GM19397 (cell line): ENCODE measurements at regions not wholly inside any gene's neighbourhood (a gene's known extent, or its start where the extent isn't known, plus 50 kb on each side); places are given as distances from the start of the nearest gene placed in this dataset.

Source experiments
- ATAC-seq: cut with Tn5 transposase; IDR thresholded peaks from one replicate; pipeline ENCODE4 v1.9.1; 2021; ENCODE audit warnings: mild to moderate bottlenecking, moderate library complexity; ENCODE audit not compliant: unreplicated experiment

- no peak for ATAC-seq
Measured at GRCh38 chr3:59547874-59548273, 498.0 kb upstream of the CFAP20DC start.

- no peak for ATAC-seq
Measured at GRCh38 chr3:59546522-59546921, 496.7 kb upstream of the CFAP20DC start.

DNA sequence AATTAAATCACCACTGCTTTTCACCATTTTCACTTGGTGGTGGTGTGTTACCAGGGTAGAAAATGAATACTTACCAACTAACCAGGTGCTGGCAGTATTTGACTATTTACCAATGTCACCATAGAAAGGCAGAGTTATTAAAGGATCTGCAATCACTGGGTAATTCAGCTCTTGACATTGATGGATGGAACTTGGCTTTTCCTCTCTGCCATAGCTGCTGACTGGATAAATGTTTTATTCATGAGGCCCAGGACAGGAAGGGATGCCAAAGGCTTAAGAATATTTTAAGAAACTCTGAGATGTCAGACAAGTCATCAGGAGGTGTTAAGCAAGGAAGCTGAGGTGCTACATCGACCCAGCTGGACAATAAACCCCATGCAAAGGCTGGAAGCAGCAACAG is 495.5 kb upstream of the CFAP20DC start:
- no peak for ATAC-seq

DNA sequence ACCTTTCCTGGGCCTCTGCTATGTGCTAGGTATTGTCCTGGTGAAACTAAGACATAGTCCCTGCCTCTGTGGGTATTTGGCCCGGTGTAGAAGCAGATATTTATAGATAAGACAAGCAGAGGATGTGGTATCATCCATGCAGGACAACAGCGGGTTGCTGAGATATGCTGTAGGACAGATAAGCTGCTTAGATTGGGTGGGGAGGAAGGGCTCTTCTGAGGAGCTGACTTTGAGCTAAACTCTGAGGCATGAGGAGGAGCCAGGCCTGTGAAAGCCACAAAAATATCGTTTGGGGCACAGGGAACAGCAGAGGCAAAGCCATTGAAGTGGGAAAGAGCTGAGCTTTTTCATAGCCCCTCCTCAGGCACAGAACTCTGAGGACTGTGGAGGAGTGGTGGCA is 492.5 kb upstream of the CFAP20DC start:
- ATAC-seq = no peak

- ATAC-seq = peak; percentile 86
Measured at GRCh38 chr3:59540696-59541095, 490.9 kb upstream of the CFAP20DC start.

GRCh38 chr3:59540241-59540640 is 490.4 kb upstream of the CFAP20DC start:
- ATAC-seq = no peak

DNA sequence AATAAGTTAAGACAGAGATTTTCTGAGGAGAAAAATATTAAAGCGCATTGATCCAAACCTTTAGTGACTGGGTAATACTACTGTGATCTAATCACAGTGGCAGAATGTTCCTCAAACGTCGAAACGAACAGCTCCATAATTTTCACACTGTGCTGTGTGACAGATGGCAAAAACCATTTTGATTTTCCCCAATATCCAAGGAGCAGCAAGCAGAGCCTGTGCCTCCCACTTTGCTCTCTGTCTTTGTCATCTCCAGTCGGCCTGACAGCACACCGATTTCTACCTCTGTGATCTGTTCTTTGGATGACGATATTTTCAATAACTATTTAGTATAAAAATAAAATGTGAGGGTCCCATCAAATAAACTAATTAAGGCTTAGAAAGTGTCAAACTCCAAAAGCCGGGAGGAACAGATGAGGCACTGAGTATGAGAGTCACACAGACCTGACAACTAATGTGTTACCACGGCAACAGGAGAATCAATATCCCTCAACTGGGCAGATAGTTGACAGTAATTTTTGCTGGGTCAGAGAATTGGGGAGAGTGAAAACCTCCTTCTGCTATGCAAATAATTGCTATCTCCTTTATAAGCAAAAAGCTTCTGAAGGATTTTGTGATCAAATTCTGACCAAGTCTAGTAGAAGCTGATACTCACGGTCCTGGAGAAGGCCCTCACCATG is 489.1 kb upstream of the CFAP20DC start:
- no peak for ATAC-seq

GRCh38 chr3:59535791-59536221 is 486.0 kb upstream of the CFAP20DC start:
- ATAC-seq = no peak

DNA sequence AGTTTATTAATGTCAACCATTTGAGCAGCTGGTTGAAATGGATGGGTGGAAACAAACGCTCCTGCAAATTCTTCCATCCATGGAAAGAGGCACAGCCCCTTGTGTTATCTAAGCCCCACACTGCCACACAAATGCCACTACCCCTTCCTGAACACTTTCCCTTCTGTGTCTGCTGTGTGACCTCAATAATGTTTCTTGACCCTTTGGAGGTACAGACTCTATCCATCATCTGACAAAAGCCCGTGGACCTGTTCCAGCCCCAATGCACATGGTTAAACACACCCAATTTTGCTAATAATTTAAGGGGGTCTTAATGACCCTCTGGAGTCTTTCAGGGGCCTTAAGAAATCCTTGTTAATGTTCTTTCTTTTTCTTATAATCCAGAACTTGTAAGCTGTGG is 482.2 kb upstream of the CFAP20DC start:
- ATAC-seq = no peak

DNA sequence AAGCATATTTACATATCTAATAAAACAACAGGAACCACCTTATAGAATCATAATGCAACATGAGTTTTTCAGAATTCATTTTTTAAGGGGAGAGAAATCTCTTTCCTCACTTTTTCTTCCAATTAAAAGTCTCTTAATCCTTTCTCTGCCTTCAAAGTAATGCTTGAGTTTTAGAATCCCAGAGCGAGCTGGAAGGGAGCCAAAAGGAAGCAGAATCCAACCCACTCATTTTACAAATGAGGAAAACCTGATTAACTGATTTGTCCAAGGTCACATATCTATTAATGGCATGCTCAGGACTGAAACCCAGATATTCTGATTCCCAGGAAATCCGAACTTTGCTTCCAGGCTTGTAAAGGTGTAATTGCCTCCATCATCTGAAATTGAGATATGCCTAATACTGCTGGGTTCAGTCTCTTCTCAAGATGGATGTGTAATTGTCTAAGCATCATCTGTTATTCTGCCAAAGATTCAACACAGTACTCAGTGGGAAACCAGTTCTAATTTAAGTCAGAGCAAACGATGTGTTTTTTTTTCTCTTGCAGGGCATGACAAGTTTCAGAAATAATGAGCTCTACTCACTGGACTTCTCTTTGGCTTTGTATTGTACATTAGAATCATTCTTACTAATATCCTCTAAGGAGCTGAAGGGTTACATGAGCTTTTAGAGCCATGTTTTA is 481.4 kb upstream of the CFAP20DC start:
- ATAC-seq = no peak

DNA sequence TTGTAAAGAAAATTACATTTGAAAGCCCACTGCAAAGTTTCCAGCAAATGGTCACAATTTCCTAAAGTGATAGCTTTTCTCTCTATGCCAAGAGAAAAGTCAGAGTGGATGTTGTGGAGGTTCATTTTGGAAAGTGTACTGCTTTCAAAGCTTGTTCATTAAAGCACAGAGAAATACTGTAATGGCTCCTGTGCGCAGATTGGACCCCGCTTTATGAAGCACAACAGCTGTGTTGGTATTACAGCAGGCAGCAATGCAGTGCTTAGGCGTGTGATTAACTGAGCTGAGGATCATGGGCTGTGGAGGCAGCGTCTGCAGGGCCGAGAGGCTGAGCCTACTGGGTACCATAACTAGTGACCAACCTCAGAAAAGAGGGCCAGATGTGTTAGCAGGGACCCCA is 478.4 kb upstream of the CFAP20DC start:
- no peak for ATAC-seq

GRCh38 chr3:59527493-59527892 is 477.7 kb upstream of the CFAP20DC start:
- no peak for ATAC-seq

- ATAC-seq = no peak
Measured at GRCh38 chr3:59526999-59527398, 477.2 kb upstream of the CFAP20DC start.

DNA sequence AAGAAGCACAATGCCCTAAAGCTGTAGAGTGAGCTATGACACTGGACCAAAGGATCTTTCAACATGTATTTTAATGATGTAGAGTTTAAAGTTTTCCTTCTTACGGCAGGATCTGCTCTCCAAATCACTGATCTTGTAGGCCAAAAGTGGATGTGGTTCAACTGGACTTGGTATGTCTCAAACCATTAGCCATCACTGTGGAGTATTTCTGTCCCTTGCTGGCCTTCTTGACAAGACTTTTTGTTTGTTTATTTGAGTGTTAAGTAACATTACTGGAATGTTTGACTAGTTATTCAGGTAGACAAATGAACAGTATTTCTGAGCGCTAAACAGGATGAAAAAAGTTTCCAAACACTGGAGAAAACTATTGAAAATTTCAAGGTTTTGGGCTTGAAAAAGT is 472.7 kb upstream of the CFAP20DC start:
- ATAC-seq = no peak

- no peak for ATAC-seq
Measured at GRCh38 chr3:59519094-59519493, 469.3 kb upstream of the CFAP20DC start.

- ATAC-seq = no peak
Measured at GRCh38 chr3:59518283-59519055, 468.6 kb upstream of the CFAP20DC start.

DNA sequence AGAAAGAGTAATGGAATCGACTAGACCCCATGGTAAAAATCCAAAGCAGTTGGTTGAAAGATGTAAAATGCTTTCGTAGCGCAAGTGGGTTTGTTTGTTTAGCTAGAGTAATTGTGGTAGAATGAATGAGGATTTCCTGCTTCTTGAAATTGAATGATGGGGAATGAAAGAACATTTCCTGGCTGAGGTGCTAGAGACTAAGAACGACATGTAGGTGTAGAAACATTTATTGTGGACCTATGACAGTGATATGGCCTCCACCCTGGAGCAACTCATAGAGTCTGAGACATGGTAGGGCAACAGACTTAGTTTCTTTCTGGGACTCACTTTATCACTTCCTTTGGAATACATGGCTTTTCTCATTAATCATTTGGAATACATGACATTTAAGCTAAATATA is 467.6 kb upstream of the CFAP20DC start:
- ATAC-seq = no peak

- no peak for ATAC-seq
Measured at GRCh38 chr3:59515966-59516365, 466.1 kb upstream of the CFAP20DC start.

DNA sequence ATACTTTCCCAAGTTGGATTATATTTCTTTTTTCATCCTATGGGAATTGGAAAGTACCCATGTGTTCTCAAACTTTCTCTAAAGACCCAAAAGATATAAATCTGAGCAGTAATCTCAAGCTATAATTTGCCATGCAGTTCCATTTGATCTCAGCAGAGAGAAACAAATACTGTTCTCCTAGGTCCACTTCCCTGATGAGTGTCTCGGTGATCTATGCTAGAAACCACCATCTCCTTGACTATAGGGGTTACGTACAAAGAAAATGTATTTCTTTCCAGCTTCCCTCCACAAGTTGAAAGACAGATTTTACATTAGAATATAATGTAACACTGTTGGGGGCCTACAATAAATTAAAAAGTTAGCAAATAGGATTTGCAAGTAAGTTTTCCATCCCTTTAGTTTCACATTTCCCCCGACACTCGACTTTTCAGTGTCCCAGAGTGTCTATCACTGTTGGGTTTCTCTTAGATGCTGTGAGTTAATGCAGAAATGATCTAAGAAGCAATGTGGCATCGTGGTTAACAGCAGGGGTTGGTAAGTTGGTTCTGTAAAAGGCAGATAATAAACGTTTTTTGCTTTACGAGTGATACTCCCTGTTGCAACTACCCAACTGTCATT is 465.1 kb upstream of the CFAP20DC start:
- ATAC-seq = no peak

DNA sequence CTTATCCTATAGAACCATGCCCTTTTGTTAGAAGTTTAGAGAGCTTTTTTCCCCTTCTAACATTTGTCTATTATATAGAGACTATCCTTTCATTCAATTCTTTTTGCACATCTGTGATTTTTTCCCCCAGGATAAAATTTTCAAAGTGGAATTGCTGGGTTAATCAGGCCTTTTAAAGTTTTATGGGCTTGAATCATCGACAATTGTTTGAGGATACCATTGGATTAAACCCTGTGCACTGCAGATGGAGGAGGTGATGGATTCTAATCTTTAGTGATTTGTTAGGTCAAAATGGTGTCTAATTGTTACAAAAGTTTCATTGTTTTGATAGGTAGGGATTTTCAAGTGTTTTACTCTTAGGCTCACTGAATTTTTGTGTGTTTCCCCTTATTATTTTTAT is 463.7 kb upstream of the CFAP20DC start:
- no peak for ATAC-seq

DNA sequence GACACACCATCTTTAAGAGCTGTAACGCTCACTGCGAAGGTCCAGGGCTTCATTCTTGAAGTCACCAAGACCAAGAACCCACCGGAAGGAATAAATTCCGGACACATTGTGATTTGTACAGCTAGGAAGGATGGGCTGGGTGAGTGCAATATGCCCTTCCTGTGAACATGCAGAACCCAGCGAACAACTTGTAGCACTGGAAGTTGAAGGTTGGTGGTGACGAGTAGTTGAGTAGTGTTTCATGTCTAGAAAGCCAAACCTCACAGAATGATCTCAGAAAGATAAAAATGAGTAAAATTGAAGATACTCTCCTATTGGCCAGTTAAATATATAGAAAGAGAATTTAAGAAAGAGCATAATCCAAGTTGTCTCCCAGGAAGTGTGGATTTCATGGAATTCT is 462.2 kb upstream of the CFAP20DC start:
- ATAC-seq = no peak

GRCh38 chr3:59510576-59510975 is 460.8 kb upstream of the CFAP20DC start:
- ATAC-seq = no peak
